IPS-NIHi11 (cell line): ENCODE measurements at regions not wholly inside any gene's neighbourhood (a gene's known extent, or its start where the extent isn't known, plus 50 kb on each side); places are given as distances from the start of the nearest gene placed in this dataset.

Experiments
- DNase-seq: peaks from one replicate; pipeline ENCODE4 v3.0.0; 2012; ENCODE audit warnings: mixed read lengths, low spot score

GRCh38 chr15:25563596-25563995 lies 124.8 kb upstream of the UBE3A start:
- DNase-seq, result no peak

GRCh38 chr15:25557926-25558325 lies 119.1 kb upstream of the UBE3A start:
- no peak for DNase-seq

- DNase-seq, result no peak
Measured at GRCh38 chr15:25556136-25556535, 117.3 kb upstream of the UBE3A start.

- no peak for DNase-seq
Measured at GRCh38 chr15:25554640-25555039, 115.8 kb upstream of the UBE3A start.

GRCh38 chr15:25548600-25548999 lies 109.8 kb upstream of the UBE3A start:
- no peak for DNase-seq

- no peak for DNase-seq
Measured at GRCh38 chr15:25545889-25546288, 107.1 kb upstream of the UBE3A start.

GRCh38 chr15:25545017-25545416 lies 106.2 kb upstream of the UBE3A start:
- no peak for DNase-seq

GRCh38 chr15:25544076-25544475 lies 105.3 kb upstream of the UBE3A start:
- no peak for DNase-seq

- DNase-seq, result no peak
Measured at GRCh38 chr15:25543196-25543595, 104.4 kb upstream of the UBE3A start.

GRCh38 chr15:25541228-25541627 lies 102.4 kb upstream of the UBE3A start:
- no peak for DNase-seq

GRCh38 chr15:25536801-25537611 lies 98.2 kb upstream of the UBE3A start:
- peak; percentile 23 for DNase-seq

- DNase-seq, result no peak
Measured at GRCh38 chr15:25535866-25536265, 97.0 kb upstream of the UBE3A start.

- no peak for DNase-seq
Measured at GRCh38 chr15:25534293-25534692, 95.5 kb upstream of the UBE3A start.

- DNase-seq, result no peak
Measured at GRCh38 chr15:25532269-25533140, 93.7 kb upstream of the UBE3A start.

- DNase-seq, result no peak
Measured at GRCh38 chr15:25529774-25530173, 91.0 kb upstream of the UBE3A start.

- DNase-seq, result no peak
Measured at GRCh38 chr15:25527118-25527517, 88.3 kb upstream of the UBE3A start.

GRCh38 chr15:25525741-25526140 lies 86.9 kb upstream of the UBE3A start:
- no peak for DNase-seq

- no peak for DNase-seq
Measured at GRCh38 chr15:25515633-25516032, 76.8 kb upstream of the UBE3A start.

GRCh38 chr15:25514522-25514921 lies 75.7 kb upstream of the UBE3A start:
- no peak for DNase-seq

GRCh38 chr15:25512957-25513356 lies 74.1 kb upstream of the UBE3A start:
- no peak for DNase-seq

- no peak for DNase-seq
Measured at GRCh38 chr15:25510146-25510545, 71.3 kb upstream of the UBE3A start.

- no peak for DNase-seq
Measured at GRCh38 chr15:25509703-25510102, 70.9 kb upstream of the UBE3A start.

- DNase-seq, result peak; percentile 50
Measured at GRCh38 chr15:25508369-25509002, 69.7 kb upstream of the UBE3A start.
